GM21390 (cell line): ENCODE measurements at regions not wholly inside any gene's neighbourhood (a gene's known extent, or its start where the extent isn't known, plus 50 kb on each side); places are given as distances from the start of the nearest gene placed in this dataset.

Source experiments
- ATAC-seq: cut with Tn5 transposase; IDR thresholded peaks from one replicate; pipeline ENCODE4 v1.9.1; 2021; ENCODE audit not compliant: unreplicated experiment

- no peak for ATAC-seq
Observed at GRCh38 chr2:21599417-21599816, 475.6 kb downstream of the TDRD15 start.

GRCh38 chr2:21602789-21603188 is 479.0 kb downstream of the TDRD15 start:
- ATAC-seq, result no peak

DNA sequence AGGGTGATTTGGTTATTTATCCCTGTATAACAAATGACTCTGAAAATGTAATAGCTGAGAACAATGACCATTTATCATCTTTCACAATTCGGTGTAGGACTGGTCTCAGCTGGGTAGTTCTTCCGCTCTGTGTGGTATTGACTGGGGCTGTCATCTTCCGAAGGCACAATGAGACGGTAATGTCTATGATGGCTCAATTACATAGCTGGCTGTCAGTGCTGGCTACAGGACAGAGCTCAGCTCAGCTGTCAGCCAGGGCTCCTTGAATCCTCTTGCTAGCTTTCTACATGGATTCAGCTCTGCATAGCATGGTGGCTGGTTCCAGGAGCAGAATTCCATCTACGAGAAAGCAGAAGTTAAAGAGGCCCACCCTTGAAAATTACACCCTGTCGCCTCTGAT is 483.8 kb downstream of the TDRD15 start:
- ATAC-seq, result no peak

DNA sequence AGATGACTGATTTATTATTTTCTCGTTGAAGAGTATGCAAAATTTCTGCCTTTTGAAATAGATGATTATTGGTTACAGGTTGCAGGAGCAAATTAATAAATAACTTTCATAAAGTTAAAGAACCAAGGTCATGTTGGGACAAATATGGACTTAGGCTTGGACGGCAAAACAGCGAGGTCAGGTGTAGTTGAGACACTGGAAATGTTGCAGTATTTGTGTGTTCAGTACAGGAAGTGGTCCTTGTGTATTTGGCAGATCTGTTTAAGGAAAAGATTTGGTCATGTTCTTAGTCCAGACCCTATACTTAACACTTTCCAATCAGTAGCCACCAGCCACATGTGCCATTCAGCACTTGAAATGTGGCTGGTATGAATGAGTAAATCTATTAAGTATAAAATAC is 486.5 kb downstream of the TDRD15 start:
- ATAC-seq, result no peak

DNA sequence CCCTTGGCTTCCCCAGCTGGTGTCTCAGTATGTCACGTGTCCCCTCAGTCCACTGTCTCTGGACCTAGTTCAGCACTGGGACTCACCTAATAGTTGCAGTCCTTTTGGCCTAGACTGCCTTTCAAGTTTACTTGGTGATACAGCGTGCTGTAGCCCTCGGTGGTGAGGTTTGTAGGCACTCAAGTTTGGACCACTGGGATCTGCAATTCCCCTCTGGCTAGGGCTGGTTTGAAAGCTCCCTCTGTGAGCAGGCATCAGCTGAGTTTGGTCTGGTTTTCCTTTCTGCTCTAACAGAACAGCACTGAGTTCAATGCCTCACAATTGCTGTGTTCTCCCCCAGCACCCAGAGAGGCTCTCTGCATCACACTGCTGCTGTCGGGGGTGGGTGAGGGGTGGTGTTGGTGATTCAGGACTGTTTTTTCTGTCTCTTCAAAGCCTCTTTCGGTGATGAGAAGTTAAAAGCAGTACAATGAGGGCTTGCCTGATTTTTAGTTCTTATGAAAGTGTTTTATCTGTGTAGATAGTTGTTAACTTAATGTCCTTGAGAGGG is 494.2 kb downstream of the TDRD15 start:
- ATAC-seq, result no peak

GRCh38 chr2:21620771-21621170 is 497.0 kb downstream of the TDRD15 start:
- ATAC-seq, result no peak

GRCh38 chr2:21627938-21628337 is 504.2 kb downstream of the TDRD15 start:
- no peak for ATAC-seq

DNA sequence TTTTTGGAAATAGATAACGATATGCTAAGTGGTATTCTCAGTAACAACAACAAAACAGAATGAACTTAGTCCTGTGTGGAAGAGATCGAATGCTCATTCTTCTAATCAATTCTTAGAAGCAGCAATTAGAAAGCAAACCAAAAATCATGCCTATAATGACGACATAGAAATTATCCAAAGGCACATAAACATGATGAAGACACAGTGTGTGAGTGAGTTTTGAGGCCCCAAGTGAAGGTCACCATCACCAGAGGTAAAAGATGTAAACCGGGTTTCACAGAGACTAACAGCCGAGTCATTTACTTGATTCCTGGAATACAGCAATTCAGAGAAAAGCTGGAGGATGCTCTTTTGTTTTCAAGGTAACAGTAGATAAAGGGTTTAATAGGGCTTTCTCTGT is 509.2 kb downstream of the TDRD15 start:
- no peak for ATAC-seq

DNA sequence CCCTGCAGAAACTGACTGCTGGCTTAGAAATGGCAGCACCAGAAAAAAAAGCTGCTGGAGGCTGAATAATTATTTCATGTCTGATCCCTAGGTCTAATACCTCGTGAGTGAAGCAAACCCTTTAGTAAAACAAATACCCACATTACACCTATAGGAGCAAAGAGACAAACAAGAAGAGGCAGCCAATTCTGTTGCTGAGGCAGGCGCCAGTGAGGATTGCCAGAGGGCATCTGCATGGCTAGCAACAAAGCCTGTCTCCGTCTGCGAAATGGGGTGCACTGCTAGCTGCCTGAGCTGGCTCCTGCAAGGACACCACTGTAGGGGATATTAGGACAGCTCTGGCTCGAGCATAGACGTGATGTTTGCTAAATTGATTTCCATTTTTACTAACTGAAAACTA is 509.7 kb downstream of the TDRD15 start:
- no peak for ATAC-seq

DNA sequence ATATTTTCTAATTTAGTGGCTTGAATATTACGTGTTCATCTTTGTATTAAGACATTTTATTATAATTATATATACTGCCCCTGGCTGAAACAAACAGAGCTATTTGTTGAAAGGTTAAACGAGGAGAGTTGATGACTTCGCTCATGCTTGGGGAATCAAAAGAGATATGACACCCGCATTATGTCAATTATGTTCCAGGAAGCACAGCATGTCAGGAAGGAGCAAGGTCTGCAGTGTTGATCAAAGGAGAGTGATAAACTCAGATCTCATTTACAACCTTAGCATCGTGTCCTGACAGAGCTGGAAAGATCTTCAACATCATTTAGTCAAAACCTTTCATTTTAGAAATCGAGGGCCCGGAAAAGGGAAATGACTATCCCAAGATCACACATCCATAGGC is 510.1 kb downstream of the TDRD15 start:
- no peak for ATAC-seq

GRCh38 chr2:21640046-21640445 is 516.3 kb downstream of the TDRD15 start:
- ATAC-seq, result no peak

DNA sequence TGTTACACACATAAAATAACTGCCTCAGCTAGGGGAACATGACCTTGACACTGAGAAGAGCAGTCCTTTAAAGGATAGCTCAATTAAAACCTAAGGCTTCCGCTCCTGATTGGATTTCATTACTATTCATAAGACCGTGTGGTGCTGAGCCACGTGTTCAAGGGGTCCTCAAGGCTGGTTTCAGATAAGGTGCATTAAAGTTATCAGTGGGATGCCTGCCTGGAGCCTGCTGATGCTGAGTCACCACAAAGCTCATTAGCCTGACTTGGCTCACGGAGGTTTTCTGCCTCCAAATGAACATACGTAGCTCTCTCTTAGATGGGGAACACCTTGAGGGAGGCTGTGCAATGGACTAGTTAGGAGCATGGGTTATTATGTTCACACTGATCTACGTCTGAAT is 518.9 kb downstream of the TDRD15 start:
- no peak for ATAC-seq

- no peak for ATAC-seq
Observed at GRCh38 chr2:21643180-21643579, 519.4 kb downstream of the TDRD15 start.

DNA sequence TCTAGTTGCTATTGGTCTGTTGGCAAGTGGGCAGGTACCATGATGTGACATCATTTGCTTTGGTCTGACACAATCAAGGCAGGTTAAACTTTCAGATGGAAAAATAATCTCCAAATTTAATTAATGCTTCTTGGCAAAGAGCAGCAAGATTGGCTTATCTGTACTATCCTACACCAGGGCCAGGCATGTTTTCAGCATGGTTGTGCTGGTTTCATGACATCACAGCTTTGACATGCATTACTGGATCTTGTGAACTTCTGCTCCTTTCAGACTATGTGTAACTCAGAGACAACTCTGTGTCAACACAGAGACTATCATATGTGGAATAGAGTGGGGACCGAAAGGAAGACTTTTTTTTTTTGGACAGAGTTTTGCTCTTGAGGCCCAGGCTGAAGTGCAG is 520.5 kb downstream of the TDRD15 start:
- no peak for ATAC-seq

GRCh38 chr2:21646345-21646744 is 522.6 kb downstream of the TDRD15 start:
- ATAC-seq, result no peak

- no peak for ATAC-seq
Observed at GRCh38 chr2:21650569-21650968, 526.8 kb downstream of the TDRD15 start.

DNA sequence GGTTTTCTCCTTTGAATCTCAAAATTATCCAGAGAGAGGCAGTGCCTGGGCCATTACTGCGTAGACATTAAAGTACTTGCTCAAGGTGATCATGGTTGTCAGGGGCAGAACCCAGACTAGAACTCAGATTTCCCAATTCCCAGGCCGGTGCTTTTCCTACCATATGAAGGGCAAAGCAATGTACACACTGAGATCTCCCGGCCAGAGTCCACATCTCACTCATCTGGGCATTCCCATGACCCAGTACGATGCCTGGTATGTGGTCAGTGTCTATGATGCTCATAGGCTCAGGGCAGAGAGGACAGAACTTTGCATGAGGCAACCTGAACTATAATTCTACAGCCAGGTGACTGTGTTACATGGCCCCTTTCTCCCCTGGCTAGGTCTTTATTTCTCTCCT is 531.4 kb downstream of the TDRD15 start:
- no peak for ATAC-seq

GRCh38 chr2:21656330-21657075 is 532.7 kb downstream of the TDRD15 start:
- ATAC-seq, result no peak

DNA sequence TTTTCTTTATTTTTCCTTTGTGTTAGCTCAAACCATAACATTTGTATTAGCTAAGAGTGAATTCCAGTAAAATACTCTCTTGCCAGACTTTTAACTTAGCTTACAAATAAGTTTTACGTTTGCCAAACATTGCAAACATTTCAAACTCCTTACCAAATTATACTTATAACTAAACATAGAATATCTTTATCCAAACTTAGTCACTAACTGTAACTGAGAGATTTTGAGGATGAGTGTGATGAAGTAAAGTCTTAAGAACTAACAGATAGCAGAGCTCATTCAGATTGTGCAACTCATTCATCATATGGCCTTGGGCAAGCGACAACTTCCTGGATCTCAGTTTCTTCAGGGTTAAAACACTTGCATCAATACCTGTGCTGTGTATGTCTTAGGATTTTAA is 533.7 kb downstream of the TDRD15 start:
- ATAC-seq, result no peak

- no peak for ATAC-seq
Observed at GRCh38 chr2:21658269-21658668, 534.5 kb downstream of the TDRD15 start.

GRCh38 chr2:21658907-21659477 is 535.2 kb downstream of the TDRD15 start:
- no peak for ATAC-seq

DNA sequence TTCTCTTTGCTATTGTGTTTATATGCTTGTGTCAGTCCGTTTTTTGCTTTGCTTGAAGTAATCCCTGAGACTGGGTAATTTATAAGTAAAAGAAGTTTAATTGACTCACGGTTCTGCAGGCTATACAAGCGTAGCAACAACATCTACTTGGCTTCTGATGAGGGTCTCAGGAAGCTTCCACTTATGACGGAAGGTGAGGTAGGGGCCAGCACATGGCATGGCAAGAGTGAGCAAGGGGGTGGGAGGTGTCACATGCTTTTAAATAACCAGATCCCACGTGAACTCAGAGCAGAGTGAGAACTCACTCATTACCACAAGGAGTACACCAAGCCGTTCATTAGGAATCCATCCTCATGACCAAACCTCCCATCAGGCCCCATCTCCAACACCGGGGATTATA is 540.3 kb downstream of the TDRD15 start:
- no peak for ATAC-seq

DNA sequence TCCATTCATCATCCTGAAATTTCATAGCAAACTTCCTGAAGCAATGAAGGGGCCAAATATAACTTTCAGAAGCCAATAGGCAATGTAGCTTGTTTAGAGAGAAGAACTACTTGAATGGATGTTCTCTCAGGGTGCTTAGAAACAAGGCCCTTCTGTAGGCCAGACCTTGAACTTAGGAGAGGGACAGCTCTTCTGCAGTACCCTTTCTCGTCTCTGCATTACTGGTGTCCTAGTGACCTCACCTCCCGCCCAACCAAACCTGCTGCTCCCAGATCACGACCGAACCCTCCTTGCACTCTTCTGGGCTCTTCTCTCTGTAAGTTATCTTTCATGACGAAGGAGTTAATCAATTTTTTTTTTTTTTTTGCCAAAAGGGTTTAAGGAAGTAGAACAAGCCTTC is 543.9 kb downstream of the TDRD15 start:
- no peak for ATAC-seq
